GM23248 (cell line): ENCODE measurements at regions not wholly inside any gene's neighbourhood (a gene's known extent, or its start where the extent isn't known, plus 50 kb on each side); places are given as distances from the start of the nearest gene placed in this dataset.

Source experiments
- DNase-seq: peaks from one replicate; pipeline ENCODE4 v3.0.0-alpha.2; 2015
- H2AFZ ChIP-seq: fragments of 200-600 bp; sonication (generic); 2 replicates; pipeline ENCODE4 v1.6.1; 2016; ENCODE audit warnings: antibody characterized with exemption
- H3F3A ChIP-seq: fragments of 200-600 bp; sonication (generic); 2 replicates; pipeline ENCODE4 v1.6.1; 2016; ENCODE audit warnings: mild to moderate bottlenecking, antibody characterized with exemption, mixed run types; ENCODE audit not compliant: insufficient read depth
- H3K27ac ChIP-seq: fragments of 200-600 bp; sonication (generic); 2 replicates; pipeline ENCODE4 v1.5.1; 2016; ENCODE audit warnings: mild to moderate bottlenecking
- H3K27me3 ChIP-seq: fragments of 200-600 bp; sonication (generic); replicated peaks from 2 replicates; pipeline ENCODE4 v1.6.1; 2016; ENCODE audit warnings: mild to moderate bottlenecking; ENCODE audit not compliant: insufficient read depth
- H3K36me3 ChIP-seq: fragments of 200-600 bp; sonication (generic); 2 replicates; pipeline ENCODE4 v1.6.1; 2016; ENCODE audit warnings: low read depth, mild to moderate bottlenecking
- H3K4me1 ChIP-seq: fragments of 200-600 bp; sonication (generic); 2 replicates; pipeline ENCODE4 v1.6.1; 2016; ENCODE audit warnings: mild to moderate bottlenecking; ENCODE audit not compliant: insufficient read depth
- H3K4me2 ChIP-seq: fragments of 200-600 bp; sonication (generic); one replicate; pipeline ENCODE4 v1.6.1; 2016; ENCODE audit warnings: mild to moderate bottlenecking; ENCODE audit not compliant: unreplicated experiment
- H3K4me3 ChIP-seq: fragments of 200-600 bp; sonication (generic); 2 replicates; pipeline ENCODE4 v1.5.1; 2016; ENCODE audit warnings: mild to moderate bottlenecking
- H3K79me2 ChIP-seq: fragments of 200-600 bp; sonication (generic); 2 replicates; pipeline ENCODE4 v1.6.1; 2016; ENCODE audit warnings: mild to moderate bottlenecking; ENCODE audit not compliant: insufficient read depth
- H3K9ac ChIP-seq: fragments of 200-600 bp; sonication (generic); 2 replicates; pipeline ENCODE4 v1.6.1; 2016; ENCODE audit warnings: mild to moderate bottlenecking
- H3K9me2 ChIP-seq: fragments of 200-600 bp; sonication (generic); 2 replicates; pipeline ENCODE4 v1.6.1; 2016; ENCODE audit warnings: mixed run types, mild to moderate bottlenecking, moderate library complexity; ENCODE audit not compliant: insufficient read depth
- H3K9me3 ChIP-seq: fragments of 200-600 bp; sonication (generic); one replicate; pipeline ENCODE4 v1.6.1; 2017; ENCODE audit warnings: low read depth
- H4K20me1 ChIP-seq: fragments of 200-600 bp; sonication (generic); 2 replicates; pipeline ENCODE4 v1.6.0; 2016; ENCODE audit not compliant: insufficient read depth
- EZH2 ChIP-seq: fragments of 200-600 bp; sonication (generic); IDR thresholded peaks from 2 replicates; pipeline ENCODE4 v1.6.1; 2018; ENCODE audit warnings: antibody characterized with exemption, mild to moderate bottlenecking; ENCODE audit not compliant: insufficient read depth, poor library complexity, severe bottlenecking
- EZH2phosphoT487 ChIP-seq: fragments of 200-600 bp; sonication (generic); IDR thresholded peaks from 2 replicates; pipeline ENCODE4 v1.6.1; 2018; ENCODE audit warnings: antibody characterized with exemption, moderate library complexity, mild to moderate bottlenecking, low read depth; ENCODE audit not compliant: insufficient read depth
- WGBS, 2 experiments: methylation state at CpG; one replicate each; pipeline ENCODE4 v1.1.6; 2015 to 2017; ENCODE audit warnings: low lambda C conversion rate in 2 of 2, low coverage in 1 of 2; ENCODE audit errors: missing lambda C conversion rate in 2 of 2; 5-methylcytosine and 5-hydroxymethylcytosine counted together
- in situ Hi-C: fragments of 300-500 bp; cut with MboI; formaldehyde crosslinking; loops from 2 replicates; pipeline ENCODE4 v1.15.0; 2020

DNA sequence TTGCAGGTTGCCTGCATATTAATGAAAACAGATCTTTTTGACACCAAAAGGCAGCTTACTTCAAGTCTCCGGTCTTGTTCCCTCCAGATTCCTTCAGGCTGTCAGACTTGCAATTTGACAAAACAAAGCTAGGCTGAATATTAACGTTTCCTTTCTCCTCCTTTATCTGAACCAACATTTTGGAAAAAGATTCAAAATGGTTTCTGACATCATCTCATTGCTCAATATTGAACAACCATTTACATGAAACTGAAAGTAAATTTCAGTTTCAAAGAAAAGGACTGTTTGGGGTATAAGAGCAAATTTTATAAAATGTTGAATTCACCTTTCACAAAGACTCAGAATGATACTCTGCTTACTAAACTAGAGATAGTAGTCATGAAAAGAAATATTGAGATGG lies 521.8 kb downstream of the KCNJ2 start:
- DNase-seq: no peak
- Histone ChIP-seq H3K4me3 (no peak overlapping the region), H3F3A (no peaks in the 10 kb centered on the region), H3K9me2 (no peaks in the 10 kb centered on the region), H3K9me3 (no peaks in the 10 kb centered on the region), H3K27ac (no peak overlapping the region), H4K20me1 (no peaks in the 10 kb centered on the region), H3K36me3 (no peaks in the 10 kb centered on the region), H3K27me3 (0 out of 2 replicates have a peak, but pooled peaks cover 6% of the 10 kb centered on the region), H3K79me2 (no peaks in the 10 kb centered on the region), H3K4me1 (no peaks in the 10 kb centered on the region), H3K9ac (no peak overlapping the region), H2AFZ (no peak overlapping the region), H3K4me2 (no peak overlapping the region)
- 33 to 40% methylated on average over 2 of the region's 2 CpGs for WGBS, 2 experiments
- TF ChIP-seq EZH2: no peak
- TF ChIP-seq EZH2phosphoT487: no peak
- in situ Hi-C loops: no loop called here

- Histone ChIP-seq H2AFZ (no peak overlapping the region), H3K9me2 (no peaks in the 10 kb centered on the region), H4K20me1 (no peaks in the 10 kb centered on the region), H3K9me3 (no peaks in the 10 kb centered on the region), H3F3A (no peaks in the 10 kb centered on the region), H3K27ac (no peak overlapping the region), H3K4me1 (no peaks in the 10 kb centered on the region), H3K9ac (no peak overlapping the region), H3K4me2 (no peak overlapping the region), H3K4me3 (no peak overlapping the region), H3K27me3 (no peaks in the 10 kb centered on the region), H3K79me2 (no peaks in the 10 kb centered on the region), H3K36me3 (no peaks in the 10 kb centered on the region)
- in situ Hi-C loops: no loop called here
- TF ChIP-seq EZH2phosphoT487 (no peak), EZH2 (no peak)
- WGBS, 2 experiments: 25 to 33% methylated on average over 2 of the region's 2 CpGs
- no peak for DNase-seq
Measured at GRCh38 chr17:70699408-70699807, 530.1 kb downstream of the KCNJ2 start.

- no peaks in the 10 kb centered on the region for H3K9me3 ChIP-seq
- no peak overlapping the region for H3K9ac ChIP-seq
- 27 to 32% methylated on average over 3 of the region's 3 CpGs for WGBS, 2 experiments
- H3K27me3 ChIP-seq: no peaks in the 10 kb centered on the region
- TF ChIP-seq EZH2 (no peak), EZH2phosphoT487 (no peak)
- in situ Hi-C loops: no loop called here
- H3K9me2 ChIP-seq: no peaks in the 10 kb centered on the region
- no peak overlapping the region for H3K4me2 ChIP-seq
- no peaks in the 10 kb centered on the region for H3F3A ChIP-seq
- H3K4me3 ChIP-seq: no peak overlapping the region
- H3K27ac ChIP-seq: no peak overlapping the region
- H3K36me3 ChIP-seq: no peaks in the 10 kb centered on the region
- no peaks in the 10 kb centered on the region for H4K20me1 ChIP-seq
- H3K4me1 ChIP-seq: no peaks in the 10 kb centered on the region
- no peak for DNase-seq
- H3K79me2 ChIP-seq: no peaks in the 10 kb centered on the region
- no peak overlapping the region for H2AFZ ChIP-seq
Measured at GRCh38 chr17:70702683-70703255, 533.4 kb downstream of the KCNJ2 start.

DNA sequence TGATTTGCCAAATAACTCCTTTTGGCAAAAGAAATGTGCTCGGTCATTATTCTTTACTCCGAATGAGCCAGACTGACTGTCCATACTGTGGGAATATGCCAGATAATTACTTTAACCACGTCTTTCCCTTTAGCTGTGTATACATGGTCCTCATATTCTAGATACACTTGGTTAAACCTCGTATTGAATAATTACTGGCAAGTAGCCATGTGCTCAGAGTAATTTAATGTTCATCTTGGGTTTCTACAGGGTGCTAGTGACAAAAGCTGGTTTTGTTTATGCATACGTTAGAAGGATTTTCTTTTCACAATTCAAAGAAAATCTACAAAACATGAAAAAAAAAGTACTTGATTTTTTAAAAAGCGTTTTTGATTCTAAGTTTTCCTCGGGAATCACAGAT lies 540.3 kb downstream of the KCNJ2 start:
- Histone ChIP-seq H2AFZ (no peak overlapping the region), H3F3A (no peaks in the 10 kb centered on the region), H3K4me3 (no peak overlapping the region), H3K9ac (no peak overlapping the region), H3K9me2 (no peaks in the 10 kb centered on the region), H3K36me3 (no peaks in the 10 kb centered on the region), H4K20me1 (no peaks in the 10 kb centered on the region), H3K79me2 (no peaks in the 10 kb centered on the region), H3K27ac (no peak overlapping the region), H3K27me3 (no peaks in the 10 kb centered on the region), H3K4me1 (no peaks in the 10 kb centered on the region), H3K9me3 (no peaks in the 10 kb centered on the region), H3K4me2 (no peak overlapping the region)
- in situ Hi-C loops: no loop called here
- no peak for DNase-seq
- no peak for TF ChIP-seq EZH2phosphoT487
- no peak for TF ChIP-seq EZH2
- 33 to 35% methylated on average over 7 of the region's 7 CpGs for WGBS, 2 experiments

DNA sequence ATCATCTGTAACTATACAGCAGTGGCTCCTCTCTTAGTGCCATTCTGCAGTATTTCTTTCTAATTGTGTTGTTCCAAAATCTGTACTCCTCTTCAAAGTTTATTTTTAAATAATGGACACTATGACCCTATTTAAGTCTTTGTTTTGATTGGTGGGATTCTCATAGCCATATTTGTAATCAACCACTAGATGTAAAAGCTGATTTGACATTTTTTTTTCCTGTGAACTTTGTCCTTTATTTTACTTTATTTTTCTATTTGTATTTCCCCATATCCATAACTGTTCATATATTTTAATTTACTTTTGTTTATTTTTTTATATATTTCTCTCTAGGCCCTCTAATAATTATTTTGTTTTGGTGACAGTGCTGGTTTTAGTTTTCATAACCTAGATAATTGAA lies 544.4 kb downstream of the KCNJ2 start:
- Histone ChIP-seq H3K9ac (no peak overlapping the region), H3K27ac (no peak overlapping the region), H3K27me3 (no peaks in the 10 kb centered on the region), H3F3A (no peaks in the 10 kb centered on the region), H2AFZ (no peak overlapping the region), H3K4me3 (no peak overlapping the region), H3K4me1 (no peaks in the 10 kb centered on the region), H4K20me1 (no peaks in the 10 kb centered on the region), H3K4me2 (no peak overlapping the region), H3K9me3 (no peaks in the 10 kb centered on the region), H3K79me2 (no peaks in the 10 kb centered on the region), H3K36me3 (no peaks in the 10 kb centered on the region), H3K9me2 (no peaks in the 10 kb centered on the region)
- DNase-seq: no peak
- in situ Hi-C loops: no loop called here
- TF ChIP-seq EZH2phosphoT487 (no peak), EZH2 (no peak)
